ENCODE measurements at regions not wholly inside any gene's neighbourhood (a gene's known extent, or its start where the extent isn't known, plus 50 kb on each side); places are given as distances from the start of the nearest gene placed in this dataset.

DNA sequence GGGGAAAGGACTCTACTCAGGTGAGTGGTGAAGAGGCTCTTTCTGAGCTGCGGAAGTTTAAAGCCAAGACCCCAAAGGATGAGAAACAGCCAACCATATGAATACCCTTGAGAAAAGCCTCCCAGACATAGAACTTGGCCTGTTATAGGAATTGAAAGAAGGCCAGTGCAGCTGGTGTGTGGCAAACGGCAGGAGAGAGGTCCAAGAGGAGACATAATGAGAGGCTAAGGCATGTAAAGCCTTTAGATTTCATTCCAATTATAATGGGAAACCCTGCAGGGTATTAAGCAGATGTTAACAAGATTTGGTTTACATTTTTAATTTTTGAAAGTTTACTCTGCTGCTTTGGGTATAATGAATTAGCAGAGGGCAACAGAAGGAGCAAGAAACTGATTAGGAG lies 552.1 kb upstream of the FBXO33 start:
- no peak for DNase-seq (ENCODE audit: low read depth)

DNA sequence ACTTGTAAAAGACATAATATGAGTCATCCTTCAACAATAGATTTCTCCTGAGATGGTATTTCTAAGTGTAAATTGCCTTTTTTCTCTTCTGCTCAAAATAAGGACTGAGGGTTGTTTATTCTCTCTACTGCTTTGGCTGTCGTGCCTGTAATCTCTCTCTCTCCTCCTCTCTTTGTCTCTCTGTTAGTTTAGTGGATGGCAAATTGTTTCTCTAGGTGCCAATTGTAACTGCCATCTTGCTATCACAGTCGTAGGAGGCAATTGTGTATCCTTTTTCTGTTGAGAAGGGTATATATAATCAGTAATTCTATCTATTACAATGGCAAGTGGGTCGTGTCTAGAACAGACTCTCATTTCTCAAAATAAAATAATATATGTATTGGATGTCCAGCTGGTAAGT lies 545.0 kb upstream of the FBXO33 start:
- DNase-seq (ENCODE audit: low read depth): no peak

DNA sequence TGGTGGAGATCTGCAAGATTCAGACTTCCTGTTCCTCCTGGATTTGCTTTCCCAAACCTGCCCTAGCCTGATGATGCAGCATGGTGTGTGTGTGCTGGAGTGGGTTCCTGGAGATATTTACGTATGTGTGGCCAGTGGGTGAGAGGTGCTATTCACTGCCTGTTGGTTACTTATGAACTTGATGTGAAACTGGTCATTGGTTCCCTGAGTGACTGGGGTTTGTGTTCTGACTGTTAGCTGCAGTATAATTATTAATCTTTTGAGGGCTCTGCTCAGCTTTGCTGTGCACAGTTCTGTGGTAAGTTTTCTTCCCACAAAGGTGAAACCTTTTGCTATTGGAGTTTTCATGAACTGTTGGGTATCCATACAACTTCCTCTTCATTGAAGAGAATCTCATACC lies 541.8 kb upstream of the FBXO33 start:
- DNase-seq (ENCODE audit: low read depth): no peak

DNA sequence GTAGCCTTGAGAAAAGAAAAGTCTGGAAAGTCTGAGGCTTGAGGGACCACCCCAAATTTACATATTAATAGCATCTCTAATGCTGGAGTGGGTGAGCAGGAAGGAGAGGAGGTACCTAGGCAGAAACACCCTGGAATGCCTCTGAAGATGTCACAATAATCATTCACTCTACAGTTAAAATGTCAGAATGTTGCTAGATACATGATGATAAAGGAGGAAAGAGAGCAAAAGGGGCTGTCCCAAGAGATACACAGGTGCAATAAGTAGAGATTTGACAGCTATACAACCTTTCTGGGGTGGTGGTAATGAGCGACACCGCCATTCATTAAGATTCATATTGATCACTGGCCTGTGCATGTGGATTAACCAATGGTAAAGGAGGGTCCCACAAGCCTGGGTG lies 540.5 kb upstream of the FBXO33 start:
- no peak for DNase-seq (ENCODE audit: low read depth)

DNA sequence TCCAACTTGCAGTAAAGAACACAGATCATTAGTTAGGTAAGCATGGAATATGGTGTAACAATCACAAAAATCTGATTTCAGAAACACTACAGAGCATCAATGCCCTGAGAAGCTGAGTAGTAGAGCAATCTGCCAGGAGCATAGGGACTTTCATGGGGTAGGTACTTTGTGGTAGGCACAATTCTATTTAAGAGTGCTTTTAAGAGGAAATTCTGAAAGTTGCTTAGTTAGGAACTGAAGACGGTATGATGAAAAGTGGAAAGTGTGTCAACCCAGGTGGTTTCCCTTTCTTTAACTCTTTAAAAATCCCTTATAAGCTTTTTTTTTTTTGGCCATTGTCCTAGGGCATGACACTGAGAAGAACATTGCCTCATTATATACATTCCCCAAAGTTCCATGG lies 535.7 kb upstream of the FBXO33 start:
- DNase-seq (ENCODE audit: low read depth): no peak

DNA sequence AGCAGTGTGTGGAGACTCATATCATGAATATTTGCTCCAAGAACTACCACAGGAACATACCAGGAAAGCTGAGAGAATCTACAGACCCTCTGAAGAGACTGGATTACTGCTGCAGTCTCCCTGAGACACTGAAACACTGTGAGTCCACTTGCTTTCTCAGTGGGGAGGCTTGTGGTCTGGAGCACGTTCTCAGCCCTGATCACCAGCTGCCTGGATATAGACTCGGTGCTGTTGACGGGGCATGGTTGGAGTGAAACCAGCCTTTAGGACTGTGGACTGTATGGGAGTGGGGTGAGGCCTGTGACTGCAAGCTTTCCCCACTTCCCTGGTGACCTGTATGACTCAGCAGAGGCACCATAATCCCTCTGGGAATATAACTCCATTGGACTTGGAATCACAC lies 525.8 kb upstream of the FBXO33 start:
- no peak for DNase-seq (ENCODE audit: low read depth)

DNA sequence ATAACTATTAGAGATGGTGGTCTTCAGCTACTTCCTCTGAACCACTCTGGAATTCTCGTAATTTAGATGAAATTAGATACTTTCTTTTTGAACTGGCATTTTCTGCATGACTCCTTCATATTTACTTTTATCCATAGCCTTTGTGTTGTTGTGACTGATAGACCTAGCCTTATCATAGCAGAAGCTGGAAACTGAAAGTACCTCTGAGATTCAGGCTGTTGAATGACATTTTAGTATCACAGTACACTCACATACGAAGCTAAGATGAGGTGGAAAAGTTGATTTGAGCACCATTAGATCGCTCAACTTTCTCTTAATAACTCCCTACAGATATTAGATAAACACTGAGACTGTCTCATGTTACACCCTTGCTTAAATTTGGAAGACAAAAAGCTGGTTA lies 525.1 kb upstream of the FBXO33 start:
- DNase-seq (ENCODE audit: low read depth): no peak

DNA sequence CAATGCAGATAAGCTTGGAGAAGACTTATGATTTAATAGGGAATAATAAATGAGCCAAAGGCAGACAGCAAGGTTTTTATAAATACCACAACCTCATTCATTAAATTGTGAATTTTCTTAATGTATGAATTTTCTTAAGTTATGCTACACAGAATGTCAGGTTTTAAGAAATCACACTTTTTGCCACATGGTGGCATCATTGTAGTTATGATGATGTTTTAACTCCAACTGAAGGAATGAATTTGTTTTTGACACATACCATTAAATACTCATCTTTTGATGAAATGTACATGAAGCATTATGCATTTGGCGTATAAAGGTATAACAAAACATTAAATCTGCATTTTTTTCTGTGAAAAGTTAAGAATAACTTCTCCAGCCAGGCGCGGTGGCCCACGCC lies 524.1 kb upstream of the FBXO33 start:
- DNase-seq (ENCODE audit: low read depth): no peak

DNA sequence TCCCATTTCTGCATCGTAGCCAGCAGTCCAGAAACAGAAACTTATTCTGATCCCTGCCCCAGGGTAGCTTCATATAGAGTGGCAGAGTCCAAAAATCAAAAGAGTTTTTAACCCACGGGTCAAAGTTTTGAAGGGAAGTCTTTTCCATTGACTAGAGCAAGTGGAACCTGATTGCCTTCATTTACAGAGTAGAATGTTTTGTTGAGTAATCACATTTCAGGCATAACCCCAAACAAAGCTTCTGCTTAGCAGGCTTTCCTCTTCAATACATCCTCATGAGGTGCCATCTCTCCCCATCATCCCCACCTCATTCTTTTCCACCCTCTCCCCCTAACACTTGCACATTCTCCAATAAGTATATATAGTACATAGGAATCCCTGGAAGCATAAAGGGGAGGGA lies 516.0 kb upstream of the FBXO33 start:
- DNase-seq (ENCODE audit: low read depth): no peak

DNA sequence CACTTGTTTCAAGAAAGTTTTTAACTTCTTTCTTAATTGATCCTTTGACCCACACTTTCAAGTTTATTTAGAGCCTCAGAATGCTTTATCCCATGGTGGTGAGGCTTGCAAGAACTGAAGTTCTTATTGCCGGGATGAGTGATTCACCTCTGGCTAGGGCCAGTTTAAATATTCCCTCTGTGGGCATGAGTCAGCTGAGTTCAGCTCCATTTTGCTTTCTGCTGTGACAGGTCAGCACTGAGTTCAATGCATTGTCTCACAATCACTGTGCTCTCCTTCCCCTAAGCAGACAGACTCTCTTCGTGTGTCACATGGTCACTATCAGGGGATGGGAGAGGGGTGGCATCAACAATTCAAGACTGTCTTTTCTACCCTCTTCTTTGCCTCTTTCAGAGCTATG lies 514.6 kb upstream of the FBXO33 start:
- DNase-seq (ENCODE audit: low read depth): no peak

DNA sequence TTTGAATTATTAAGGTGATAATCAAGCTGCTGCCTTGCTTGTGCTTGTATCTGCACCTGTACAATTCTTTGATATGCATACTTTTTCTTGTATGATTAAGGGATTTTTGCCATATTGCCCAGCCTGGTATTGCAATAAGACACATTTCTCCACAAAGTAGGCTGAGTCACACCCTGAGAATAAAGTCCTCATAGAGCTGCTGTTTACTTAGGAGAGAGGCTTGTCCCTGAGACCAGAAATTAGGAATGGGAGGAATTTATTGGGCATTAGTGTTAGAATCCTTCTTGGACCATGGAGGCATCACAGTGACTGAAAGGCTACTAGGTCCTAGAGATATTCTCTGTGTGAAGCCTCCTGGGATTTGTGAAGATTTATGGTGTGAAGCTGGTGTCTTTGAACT lies 506.8 kb upstream of the FBXO33 start:
- DNase-seq (ENCODE audit: low read depth): no peak

DNA sequence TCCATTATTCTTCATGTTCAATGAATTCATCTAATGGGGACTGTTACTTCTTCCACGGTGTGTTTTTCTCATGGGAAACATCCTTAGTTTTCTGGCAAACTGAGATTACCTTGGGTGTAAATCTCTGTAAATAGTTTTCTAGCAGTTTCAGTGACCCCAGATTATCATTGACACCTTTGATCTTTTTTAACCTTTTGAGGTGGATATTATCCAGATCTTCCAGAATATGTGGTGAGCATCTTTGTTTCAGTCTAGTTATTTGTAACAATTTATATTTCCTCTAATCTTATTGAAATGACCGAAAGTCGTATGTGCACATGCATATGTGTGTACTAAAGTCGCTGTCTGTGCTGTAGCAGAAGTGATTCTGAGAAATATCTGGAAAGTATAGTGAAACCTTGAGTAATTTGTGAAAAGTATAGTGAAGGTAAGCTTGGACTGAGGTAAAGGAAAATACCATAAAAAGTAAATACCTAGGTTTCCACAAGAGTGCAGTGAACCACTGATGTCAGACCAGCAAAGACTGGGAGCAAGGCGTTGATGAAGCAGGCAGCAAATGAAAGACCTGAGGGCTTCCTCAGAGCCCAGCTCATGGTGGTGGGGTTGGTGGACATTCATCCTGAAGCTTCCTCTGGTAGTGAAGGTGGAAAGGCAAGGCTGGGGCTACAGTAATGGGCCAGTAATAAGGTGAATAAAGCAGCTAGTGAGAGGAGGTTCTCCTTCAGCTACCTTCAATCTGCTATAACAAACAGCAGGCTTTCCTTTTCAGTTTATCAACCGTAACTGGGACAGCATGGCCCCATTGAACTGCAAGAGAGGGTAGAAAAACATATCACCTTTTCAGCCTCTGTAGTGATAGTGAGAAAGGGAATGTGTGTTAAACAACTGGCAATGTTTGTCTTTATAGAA lies 480.2 kb upstream of the FBXO33 start:
- no peak for DNase-seq (ENCODE audit: low read depth)

DNA sequence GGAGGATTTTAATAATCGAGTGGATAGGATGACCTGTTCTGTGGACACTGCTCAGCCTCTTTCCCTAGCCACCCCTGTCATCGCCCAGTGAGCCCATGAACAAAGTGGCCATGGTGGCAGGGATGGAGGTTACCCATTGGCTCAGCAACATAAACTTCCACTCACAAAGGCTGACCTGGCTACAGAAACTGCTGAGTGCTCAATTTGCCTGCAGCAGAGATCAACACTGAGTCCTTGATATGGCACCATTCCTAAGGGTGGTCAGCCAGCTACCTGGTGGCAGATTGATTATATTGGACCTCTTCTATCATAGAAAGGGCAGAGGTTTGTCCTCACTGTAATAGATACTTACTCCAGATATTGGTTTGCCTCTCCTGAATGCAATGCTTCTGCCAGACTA lies 465.4 kb upstream of the FBXO33 start:
- no peak for DNase-seq (ENCODE audit: low read depth)

DNA sequence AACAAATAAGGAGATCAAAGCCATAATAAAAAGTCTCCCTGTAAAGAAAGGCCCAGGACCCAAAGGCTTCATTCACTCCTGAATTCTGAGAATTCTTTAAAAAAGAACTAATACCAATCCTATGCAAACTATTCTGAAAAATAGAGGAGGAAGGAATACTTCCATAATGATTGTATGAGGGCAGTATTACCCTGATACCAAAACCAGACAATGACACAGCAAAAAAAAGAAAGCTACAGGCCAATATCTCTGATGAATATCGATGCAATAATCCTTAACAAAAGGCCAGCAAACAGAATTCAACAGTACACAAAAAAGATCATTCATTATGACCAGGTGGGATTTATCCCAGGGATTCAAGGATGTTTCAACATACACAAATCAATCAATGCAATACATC lies 457.8 kb upstream of the FBXO33 start:
- DNase-seq (ENCODE audit: low read depth): no peak

DNA sequence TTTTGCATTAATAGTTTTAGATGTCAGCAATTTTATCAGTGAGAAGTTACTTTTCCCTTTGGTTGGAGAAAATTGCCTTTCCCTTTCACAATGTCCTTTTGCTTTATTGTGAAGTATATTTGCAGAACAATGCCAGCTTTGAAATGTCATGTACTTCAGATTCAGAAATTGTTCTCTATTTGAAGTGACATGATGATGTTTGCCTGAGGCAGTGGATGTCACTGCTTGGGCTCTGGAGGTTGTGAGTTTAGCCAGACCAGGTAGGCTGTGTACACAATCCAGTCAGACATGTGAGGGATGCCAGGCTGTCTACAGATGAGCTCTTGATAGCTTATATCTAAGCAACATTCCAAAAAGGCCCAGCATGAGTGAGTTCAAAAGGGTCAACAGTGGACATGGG lies 451.9 kb upstream of the FBXO33 start:
- DNase-seq (ENCODE audit: low read depth): no peak

DNA sequence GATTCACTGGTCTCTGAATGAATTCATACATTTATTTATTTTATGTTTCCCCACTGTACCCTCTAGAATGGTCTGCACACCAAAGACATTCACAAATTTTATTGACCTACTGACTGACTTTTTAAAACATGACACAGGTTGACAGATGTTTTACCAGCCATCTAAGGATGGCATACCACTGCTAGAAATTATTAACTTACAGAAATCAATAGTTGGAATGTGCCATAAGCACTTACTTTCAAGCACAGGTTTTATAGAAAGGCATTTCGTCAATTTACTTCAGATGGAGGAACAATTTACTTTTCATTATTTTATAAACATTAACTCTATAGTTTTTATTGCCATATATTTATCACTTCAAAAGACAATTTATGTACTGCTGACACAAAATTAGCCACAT lies 448.7 kb upstream of the FBXO33 start:
- no peak for DNase-seq (ENCODE audit: low read depth)

DNA sequence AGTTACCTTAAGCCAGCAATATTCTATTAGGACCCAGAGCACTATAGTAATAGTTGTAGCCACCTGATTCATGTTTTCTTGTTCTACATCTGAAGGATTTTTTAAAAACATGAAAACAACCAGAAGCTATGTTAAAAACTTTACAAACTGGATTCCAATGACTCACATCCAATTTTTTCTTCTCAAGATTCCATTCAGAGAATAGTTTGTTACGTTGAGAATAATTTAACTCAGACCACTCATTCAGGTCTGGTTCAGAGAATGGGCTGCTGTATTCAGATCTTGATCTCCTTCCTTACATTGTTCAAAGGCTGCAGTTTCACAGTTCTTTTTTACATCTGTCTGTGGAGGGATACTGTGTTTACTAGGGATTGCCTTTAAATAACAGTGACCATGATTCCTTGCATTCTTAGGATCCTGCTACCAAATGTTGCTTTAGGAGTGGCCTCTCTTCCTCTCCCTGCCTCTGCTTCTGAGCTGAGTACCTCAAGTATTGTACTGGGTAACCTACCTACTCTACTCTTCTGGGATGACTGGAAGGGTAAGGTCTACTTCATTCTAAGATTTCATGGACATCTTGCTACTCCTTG lies 448.0 kb upstream of the FBXO33 start:
- DNase-seq (ENCODE audit: low read depth): no peak

DNA sequence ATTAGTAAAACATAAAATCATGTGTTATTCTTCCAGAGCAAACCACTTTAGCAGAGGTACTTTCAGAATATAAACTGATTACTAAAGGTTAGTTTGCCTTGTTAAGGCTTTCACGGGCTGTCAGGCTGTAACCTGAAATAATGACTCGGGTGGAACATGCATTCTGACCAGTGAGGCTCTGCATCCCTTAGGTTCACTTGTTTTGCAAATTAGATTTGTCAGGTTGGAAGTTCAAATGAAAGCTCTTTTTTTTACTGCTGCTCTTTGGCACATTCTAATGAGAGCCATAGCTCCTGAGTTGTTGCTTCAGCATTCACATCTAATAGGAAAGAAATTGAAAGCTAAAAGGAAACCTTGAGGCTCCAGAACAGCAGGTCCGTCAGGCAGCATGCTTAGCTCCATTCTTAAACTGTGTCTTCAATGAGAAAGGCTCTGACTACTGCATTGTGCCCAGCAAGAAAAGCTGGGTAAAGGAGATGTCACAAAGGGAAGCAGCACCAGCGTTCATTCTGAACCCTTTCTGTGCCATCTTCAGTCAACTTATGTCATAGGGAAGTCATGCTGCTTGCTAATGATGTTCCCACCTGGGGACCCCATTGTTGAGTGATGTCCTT lies 445.5 kb upstream of the FBXO33 start:
- no peak for DNase-seq (ENCODE audit: low read depth)

DNA sequence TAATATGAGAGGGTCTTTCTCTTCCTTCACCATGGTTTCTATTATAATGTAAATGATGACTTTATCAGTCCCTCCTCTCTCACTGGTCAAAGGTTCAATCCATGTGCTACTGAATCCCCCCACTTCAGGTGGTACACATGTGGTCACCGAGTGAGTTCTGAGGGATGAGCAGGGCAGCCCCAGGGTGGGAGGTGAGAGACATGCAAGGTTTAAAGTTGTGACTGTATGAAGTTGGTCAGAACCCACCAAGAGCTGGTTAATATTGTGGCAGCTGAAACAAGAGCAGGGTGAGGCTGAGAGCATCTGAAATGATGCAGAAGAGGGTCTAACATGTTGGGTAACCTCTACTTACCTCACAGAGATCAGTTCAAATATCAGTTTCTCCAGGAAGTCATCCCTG lies 444.7 kb upstream of the FBXO33 start:
- no peak for DNase-seq (ENCODE audit: low read depth)

DNA sequence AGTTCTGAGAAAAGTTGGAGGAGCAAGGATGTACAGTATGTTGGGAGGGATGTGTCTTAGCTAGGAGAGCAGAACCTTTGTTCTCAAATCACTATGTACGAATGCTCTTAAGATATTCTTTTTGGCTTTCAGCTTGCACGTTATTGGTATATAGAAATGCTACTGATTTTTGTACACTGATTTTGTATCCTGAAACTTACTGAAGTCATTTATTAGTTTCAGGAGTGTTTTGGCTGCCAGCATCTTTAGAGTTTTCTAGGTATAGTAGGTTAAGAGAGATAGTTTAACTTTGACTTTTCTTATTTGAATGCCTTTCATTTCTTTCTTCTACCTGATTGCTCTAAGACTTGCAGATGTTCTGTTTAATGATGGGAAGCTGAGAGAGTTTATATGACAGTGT lies 442.8 kb upstream of the FBXO33 start:
- no peak for DNase-seq (ENCODE audit: low read depth)

DNA sequence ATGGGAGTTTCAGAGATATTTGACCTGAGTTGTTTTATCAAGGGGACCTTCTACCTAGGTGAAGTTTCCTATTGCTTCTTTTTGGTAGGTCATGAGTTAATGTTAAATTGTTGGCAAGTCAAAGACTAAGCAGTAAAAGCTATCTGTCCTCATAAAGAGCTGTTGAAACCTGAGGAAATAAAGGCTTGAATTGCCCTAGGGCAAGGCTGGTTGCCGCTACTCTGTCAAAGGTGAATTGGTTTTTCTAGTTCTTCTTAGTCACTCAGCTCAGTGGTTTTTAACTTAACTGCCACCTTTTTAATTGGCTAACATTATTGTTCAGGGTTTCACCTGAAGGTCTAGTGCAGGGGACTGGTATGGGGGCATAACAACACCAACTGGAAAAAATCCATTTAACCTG lies 441.6 kb upstream of the FBXO33 start:
- no peak for DNase-seq (ENCODE audit: low read depth)

DNA sequence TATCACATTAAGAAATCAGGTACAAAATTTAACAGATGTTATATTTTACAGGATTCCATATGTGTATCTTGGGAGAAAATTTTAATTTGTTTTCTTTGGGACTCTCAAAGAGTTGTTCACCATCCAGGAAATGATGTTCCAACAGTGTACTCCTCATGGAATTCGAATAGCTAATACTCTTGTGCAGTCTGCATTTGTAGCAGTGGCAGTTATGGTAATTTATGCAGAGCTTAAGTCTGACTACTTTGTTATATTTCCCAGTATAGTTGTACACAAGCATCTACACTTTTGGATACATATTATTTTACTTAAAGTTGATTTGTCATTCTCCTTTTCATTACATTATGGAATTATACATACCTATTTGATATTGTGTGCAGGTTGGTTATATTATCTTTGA lies 436.7 kb upstream of the FBXO33 start:
- no peak for DNase-seq (ENCODE audit: low read depth)

DNA sequence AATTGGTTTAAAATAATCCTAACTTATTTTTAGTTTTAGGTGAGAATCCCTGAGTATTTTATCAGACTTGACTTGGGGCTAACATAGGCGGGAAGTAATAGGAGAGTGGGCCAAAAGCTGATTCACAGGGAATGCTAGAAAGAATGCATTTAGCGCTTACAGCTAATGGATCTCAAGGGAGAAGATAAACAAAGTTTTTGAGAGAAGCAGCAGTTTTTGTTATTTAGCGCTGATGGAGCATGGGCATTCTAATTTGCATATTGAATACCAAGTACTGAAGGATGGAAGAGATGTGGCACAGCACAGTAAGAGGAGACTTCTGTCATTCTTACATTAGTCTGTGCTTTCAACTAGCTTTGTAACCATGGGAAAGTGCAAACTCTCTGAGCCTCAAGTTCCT lies 436.0 kb upstream of the FBXO33 start:
- no peak for DNase-seq (ENCODE audit: low read depth)

DNA sequence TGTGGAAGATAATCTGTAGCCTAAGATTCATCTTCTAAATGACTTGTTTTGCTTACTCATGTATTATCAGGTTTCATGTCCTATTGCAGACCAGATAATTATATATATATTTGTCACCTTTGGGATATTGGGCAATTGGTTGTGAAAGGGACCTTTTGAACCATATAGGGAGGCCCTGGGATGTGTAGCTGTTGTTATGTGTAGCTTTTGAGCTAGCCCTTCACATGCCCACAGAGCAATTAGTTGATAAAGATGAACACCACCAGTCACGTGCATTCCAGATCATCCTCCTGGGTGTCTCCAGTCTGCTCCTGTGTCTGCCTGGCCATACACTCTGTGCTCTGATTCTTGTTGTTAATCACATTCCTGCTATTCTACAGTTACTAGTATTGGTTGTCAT lies 431.2 kb upstream of the FBXO33 start:
- DNase-seq (ENCODE audit: low read depth): no peak

Measured in fibroblast of the conjunctiva (primary cell).